Kidney (tissue), 13 donors: ENCODE measurements at regions not wholly inside any gene's neighbourhood (a gene's known extent, or its start where the extent isn't known, plus 50 kb on each side); places are given as distances from the start of the nearest gene placed in this dataset.

ENCODE experiments used
- DNase-seq, 5 donors: peaks; one replicate each; pipeline ENCODE4 v3.0.0-alpha.2; 2013 to 2020
- FAIRE-seq: peaks from 2 replicates; lab custom pipeline; 2012; peaks lifted over from hg19 to GRCh38; lab: Jason Lieb, UNC
- H3K27ac ChIP-seq, 2 donors: one replicate each; pipeline ENCODE4 v1.7.0; 2013; ENCODE audit warnings: low read depth in 2 of 2, low read length in 2 of 2, inconsistent platforms in 1 of 2
- H3K27me3 ChIP-seq: one replicate; pipeline ENCODE4 v1.7.1; 2013; ENCODE audit warnings: low read length, inconsistent platforms; ENCODE audit not compliant: control insufficient read depth, insufficient read depth
- H3K36me3 ChIP-seq, 3 donors: one replicate each; pipeline versions ENCODE4 v1.7.0 to v1.7.1; 2013; ENCODE audit warnings: low read length in 3 of 3, control low read depth in 1 of 3, inconsistent platforms in 1 of 3; ENCODE audit not compliant: insufficient read depth in 3 of 3, control insufficient read depth in 2 of 3
- H3K4me1 ChIP-seq, 3 donors: one replicate each; pipeline versions ENCODE4 v1.7.0 to v1.7.1; 2013; ENCODE audit warnings: low read length in 3 of 3, inconsistent platforms in 1 of 3, low read depth in 1 of 3; ENCODE audit not compliant: control insufficient read depth in 2 of 3, insufficient read depth in 2 of 3
- H3K4me3 ChIP-seq, 3 donors: one replicate each; pipeline versions ENCODE4 v1.7.0 to v1.8.1; 2013; ENCODE audit warnings: low read length in 3 of 3, control low read depth in 1 of 3, inconsistent platforms in 1 of 3
- H3K9ac ChIP-seq, 3 donors: one replicate each; pipeline versions ENCODE4 v1.7.0 to v1.7.1; 2013; ENCODE audit warnings: low read length in 3 of 3, control low read depth in 1 of 3, inconsistent platforms in 1 of 3
- H3K9me3 ChIP-seq, 3 donors: one replicate each; pipeline versions ENCODE4 v1.7.0 to v1.7.1; 2013; ENCODE audit warnings: low read length in 3 of 3, control low read depth in 1 of 3, inconsistent platforms in 1 of 3; ENCODE audit not compliant: control insufficient read depth in 2 of 3, insufficient read depth in 1 of 3
- CTCF ChIP-seq: IDR thresholded peaks from 3 replicates; pipeline ENCODE4 v1.5.1; 2012; ENCODE audit warnings: mild to moderate bottlenecking, moderate library complexity, borderline replicate concordance; ENCODE audit not compliant: insufficient read depth; ENCODE audit errors: extremely low read depth
- intact Hi-C: fragments of 100-400 bp; cut with DNase I; formaldehyde crosslinking; loops from one replicate; pipeline ENCODE4 v1.11.1; 2022
- donor health status: control.
- donor health status: control.
- donor health status: control.
- donor health status: control.
- donor health status: control.
- donor health status: DM: yes; HTN: yes; CAD: no.
- donor health status: Normal renal cell carcinoma (clear cell type).

- FAIRE-seq (no peak), DNase-seq (no peak)
- Histone ChIP-seq H3K4me1 (no peaks in the 10 kb centered on the region), H3K9me3 (no peaks in the 10 kb centered on the region), H3K4me3 (no peak overlapping the region), H3K36me3 (no peaks in the 10 kb centered on the region), H3K27ac (no peak overlapping the region), H3K9ac (no peak overlapping the region), H3K27me3 (no peaks in the 10 kb centered on the region)
- TF ChIP-seq CTCF = no peak
- intact Hi-C loops = no loop called here
Observed at GRCh38 chr15:91769894-91770293, 83.6 kb upstream of the SLCO3A1 start.

GRCh38 chr15:91776104-91776503 is 77.4 kb upstream of the SLCO3A1 start:
- no peak for TF ChIP-seq CTCF
- intact Hi-C loops = no loop called here
- no peaks in the 10 kb centered on the region for H3K9me3 ChIP-seq
- H3K9ac ChIP-seq = no peak overlapping the region
- FAIRE-seq = no peak
- H3K4me1 ChIP-seq = no peaks in the 10 kb centered on the region
- DNase-seq = no peak
- no peak overlapping the region for H3K4me3 ChIP-seq
- no peaks in the 10 kb centered on the region for H3K27me3 ChIP-seq
- no peak overlapping the region for H3K27ac ChIP-seq
- H3K36me3 ChIP-seq = no peaks in the 10 kb centered on the region

GRCh38 chr15:91779960-91780359 is 73.5 kb upstream of the SLCO3A1 start:
- DNase-seq = no peak
- Histone ChIP-seq H3K4me3 (no peak overlapping the region), H3K36me3 (no peaks in the 10 kb centered on the region), H3K27ac (no peak overlapping the region), H3K27me3 (no peaks in the 10 kb centered on the region), H3K9ac (no peak overlapping the region), H3K9me3 (no peaks in the 10 kb centered on the region), H3K4me1 (no peaks in the 10 kb centered on the region)
- intact Hi-C loops = no loop called here
- no peak for FAIRE-seq
- TF ChIP-seq CTCF = no peak

GRCh38 chr15:91780387-91780786 is 73.1 kb upstream of the SLCO3A1 start:
- no peak for TF ChIP-seq CTCF
- no peaks in the 10 kb centered on the region for H3K4me1 ChIP-seq
- DNase-seq (no peak), FAIRE-seq (no peak)
- H3K4me3 ChIP-seq = no peak overlapping the region
- no peaks in the 10 kb centered on the region for H3K36me3 ChIP-seq
- no peak overlapping the region for H3K9ac ChIP-seq
- no peaks in the 10 kb centered on the region for H3K27me3 ChIP-seq
- H3K27ac ChIP-seq = no peak overlapping the region
- no peaks in the 10 kb centered on the region for H3K9me3 ChIP-seq
- intact Hi-C loops = no loop called here
